HEK293 (cell line): ENCODE measurements at regions not wholly inside any gene's neighbourhood (a gene's known extent, or its start where the extent isn't known, plus 50 kb on each side); places are given as distances from the start of the nearest gene placed in this dataset.

ENCODE experiments used
- CTCF ChIA-PET: fragments of 350-600 bp; formaldehyde crosslinking; extraction: SDS; loops from one replicate; lab custom pipeline; 2021; ENCODE audit warnings: antibody characterized with exemption; lab: Yijun Ruan, JAX
- POLR2A ChIA-PET: fragments of 300-600 bp; formaldehyde crosslinking; extraction: SDS; loops from one replicate; lab custom pipeline; 2020; ENCODE audit warnings: antibody characterized with exemption, inconsistent platforms; lab: Yijun Ruan, JAX
- H3K27ac ChIP-seq: fragments of 200-500 bp; sonication (Bioruptor generic); 2 replicates; pipeline ENCODE4 v1.5.1; 2014; ENCODE audit warnings: low read depth, low read length, control low read depth, inconsistent platforms; ENCODE audit errors: extremely low read depth
- H3K36me3 ChIP-seq, 2 experiments: fragments of 200-500 bp in 1 of 2; sonication (Bioruptor generic) in 1 of 2; 1 replicate in 1 of 2; 2 replicates in 1 of 2; pipeline ENCODE4 v1.5.1; 2014 to 2017; ENCODE audit warnings: inconsistent platforms in 2 of 2, low read length in 2 of 2; ENCODE audit not compliant: control insufficient read depth in 2 of 2, insufficient read depth in 1 of 2
- H3K4me1 ChIP-seq: fragments of 200-500 bp; sonication (Bioruptor generic); 2 replicates; pipeline ENCODE4 v1.5.1; 2014; ENCODE audit warnings: mild to moderate bottlenecking, low read length, inconsistent platforms; ENCODE audit not compliant: control insufficient read depth, insufficient read depth
- H3K4me3 ChIP-seq: 2 replicates; pipeline ENCODE4 v1.5.1; 2011; ENCODE audit warnings: low read depth, mild to moderate bottlenecking, control low read depth, low read length, moderate library complexity
- H3K9me3 ChIP-seq: fragments of 200-500 bp; sonication (Bioruptor generic); 2 replicates; pipeline ENCODE4 v1.5.1; 2014; ENCODE audit warnings: low read depth, low read length, inconsistent platforms; ENCODE audit not compliant: control insufficient read depth, insufficient read depth
- HIC1 ChIP-seq: fragments of 450-650 bp; formaldehyde crosslinking; IDR thresholded peaks from 2 replicates; pipeline ENCODE4 v1.5.1; 2016; ENCODE audit warnings: missing biosample characterization, missing genetic modification characterization
- KLF1 ChIP-seq: fragments of 450-650 bp; formaldehyde crosslinking; IDR thresholded peaks from 2 replicates; pipeline ENCODE4 v1.5.1; 2016; ENCODE audit warnings: missing biosample characterization, missing genetic modification characterization
- MZF1 ChIP-seq: fragments of 450-650 bp; formaldehyde crosslinking; IDR thresholded peaks from 2 replicates; pipeline ENCODE4 v1.5.1; 2017; ENCODE audit warnings: missing biosample characterization, missing genetic modification characterization, borderline replicate concordance
- OSR2 ChIP-seq: fragments of 450-650 bp; formaldehyde crosslinking; IDR thresholded peaks from 2 replicates; pipeline ENCODE4 v1.5.1; 2016; ENCODE audit warnings: missing biosample characterization, missing genetic modification characterization
- OVOL3 ChIP-seq: fragments of 450-650 bp; formaldehyde crosslinking; IDR thresholded peaks from 2 replicates; pipeline ENCODE4 v1.5.1; 2016; ENCODE audit warnings: missing biosample characterization, missing genetic modification characterization
- PRDM1 ChIP-seq: fragments of 450-650 bp; formaldehyde crosslinking; IDR thresholded peaks from 2 replicates; pipeline ENCODE4; 2016; ENCODE audit warnings: missing biosample characterization, missing genetic modification characterization
- YY1 ChIP-seq: fragments of 450-650 bp; formaldehyde crosslinking; IDR thresholded peaks from 2 replicates; pipeline ENCODE4 v1.5.1; 2018; ENCODE audit warnings: missing biosample characterization, missing genetic modification characterization
- ZNF121 ChIP-seq: fragments of 450-650 bp; formaldehyde crosslinking; IDR thresholded peaks from 2 replicates; pipeline ENCODE4 v1.5.1; 2016; ENCODE audit warnings: missing biosample characterization, missing genetic modification characterization
- ZNF138 ChIP-seq: fragments of 450-650 bp; formaldehyde crosslinking; IDR thresholded peaks from 2 replicates; pipeline ENCODE4 v1.5.1; 2016; ENCODE audit warnings: missing biosample characterization, missing genetic modification characterization, borderline replicate concordance
- ZNF155 ChIP-seq: fragments of 450-650 bp; formaldehyde crosslinking; IDR thresholded peaks from 2 replicates; pipeline ENCODE4 v1.5.1; 2016; ENCODE audit warnings: missing biosample characterization, missing genetic modification characterization
- ZNF354C ChIP-seq: fragments of 450-650 bp; formaldehyde crosslinking; IDR thresholded peaks from 2 replicates; pipeline ENCODE4 v1.5.1; 2016; ENCODE audit warnings: missing biosample characterization, missing genetic modification characterization, low read depth, borderline replicate concordance
- ZNF362 ChIP-seq: fragments of 450-650 bp; formaldehyde crosslinking; IDR thresholded peaks from 2 replicates; pipeline ENCODE4 v1.5.1; 2016; ENCODE audit warnings: missing biosample characterization, missing genetic modification characterization
- ZNF394 ChIP-seq: fragments of 450-650 bp; formaldehyde crosslinking; IDR thresholded peaks from 2 replicates; pipeline ENCODE4 v1.5.1; 2016; ENCODE audit warnings: missing biosample characterization, missing genetic modification characterization, mild to moderate bottlenecking, moderate library complexity, borderline replicate concordance
- ZNF416 ChIP-seq: fragments of 450-650 bp; formaldehyde crosslinking; IDR thresholded peaks from 2 replicates; pipeline ENCODE4 v1.5.1; 2016; ENCODE audit warnings: missing biosample characterization, missing genetic modification characterization
- ZNF449 ChIP-seq: fragments of 450-650 bp; formaldehyde crosslinking; IDR thresholded peaks from 2 replicates; pipeline ENCODE4 v1.5.1; 2017; ENCODE audit warnings: missing biosample characterization, mild to moderate bottlenecking, missing genetic modification characterization, moderate library complexity
- ZNF473 ChIP-seq: fragments of 450-650 bp; formaldehyde crosslinking; IDR thresholded peaks from 2 replicates; pipeline ENCODE4 v1.5.1; 2017; ENCODE audit warnings: missing biosample characterization, missing genetic modification characterization
- ZNF510 ChIP-seq: fragments of 450-650 bp; formaldehyde crosslinking; IDR thresholded peaks from 2 replicates; pipeline ENCODE4 v1.5.1; 2018; ENCODE audit warnings: mild to moderate bottlenecking, missing genetic modification characterization, missing biosample characterization; ENCODE audit not compliant: insufficient replicate concordance
- ZNF521 ChIP-seq: fragments of 450-650 bp; formaldehyde crosslinking; IDR thresholded peaks from 2 replicates; pipeline ENCODE4 v1.5.1; 2017; ENCODE audit warnings: missing biosample characterization, mild to moderate bottlenecking, missing genetic modification characterization
- ZNF548 ChIP-seq: fragments of 450-650 bp; formaldehyde crosslinking; IDR thresholded peaks from 2 replicates; pipeline ENCODE4 v1.5.1; 2016; ENCODE audit warnings: missing biosample characterization, missing genetic modification characterization
- ZNF549 ChIP-seq: fragments of 450-650 bp; IDR thresholded peaks from 2 replicates; pipeline ENCODE4 v1.5.1; 2018; ENCODE audit warnings: missing biosample characterization, missing genetic modification characterization, mild to moderate bottlenecking, inconsistent platforms, moderate library complexity
- ZNF560 ChIP-seq: fragments of 450-650 bp; formaldehyde crosslinking; IDR thresholded peaks from 2 replicates; pipeline ENCODE4 v1.5.1; 2017; ENCODE audit warnings: missing biosample characterization, missing genetic modification characterization, borderline replicate concordance
- ZNF660 ChIP-seq: fragments of 450-650 bp; IDR thresholded peaks from 2 replicates; pipeline ENCODE4 v1.5.1; 2018; ENCODE audit warnings: missing biosample characterization, mild to moderate bottlenecking, missing genetic modification characterization
- ZNF664 ChIP-seq: fragments of 450-650 bp; formaldehyde crosslinking; IDR thresholded peaks from 2 replicates; pipeline ENCODE4 v1.5.1; 2016; ENCODE audit warnings: missing biosample characterization, missing genetic modification characterization
- ZSCAN23 ChIP-seq: fragments of 450-650 bp; formaldehyde crosslinking; IDR thresholded peaks from 2 replicates; pipeline ENCODE4 v1.5.1; 2016; ENCODE audit warnings: missing biosample characterization, missing genetic modification characterization
- TF ChIP-seq, protein P1 (sequence below): fragments of 450-650 bp; formaldehyde crosslinking; IDR thresholded peaks from 2 replicates; pipeline ENCODE4 v1.5.1; 2016; ENCODE audit warnings: missing biosample characterization, missing genetic modification characterization
- TF ChIP-seq, protein P2 (sequence below): fragments of 450-650 bp; formaldehyde crosslinking; IDR thresholded peaks from 2 replicates; pipeline ENCODE4 v1.5.1; 2016; ENCODE audit warnings: missing biosample characterization, missing genetic modification characterization

- TF ChIP-seq, protein P1, sequence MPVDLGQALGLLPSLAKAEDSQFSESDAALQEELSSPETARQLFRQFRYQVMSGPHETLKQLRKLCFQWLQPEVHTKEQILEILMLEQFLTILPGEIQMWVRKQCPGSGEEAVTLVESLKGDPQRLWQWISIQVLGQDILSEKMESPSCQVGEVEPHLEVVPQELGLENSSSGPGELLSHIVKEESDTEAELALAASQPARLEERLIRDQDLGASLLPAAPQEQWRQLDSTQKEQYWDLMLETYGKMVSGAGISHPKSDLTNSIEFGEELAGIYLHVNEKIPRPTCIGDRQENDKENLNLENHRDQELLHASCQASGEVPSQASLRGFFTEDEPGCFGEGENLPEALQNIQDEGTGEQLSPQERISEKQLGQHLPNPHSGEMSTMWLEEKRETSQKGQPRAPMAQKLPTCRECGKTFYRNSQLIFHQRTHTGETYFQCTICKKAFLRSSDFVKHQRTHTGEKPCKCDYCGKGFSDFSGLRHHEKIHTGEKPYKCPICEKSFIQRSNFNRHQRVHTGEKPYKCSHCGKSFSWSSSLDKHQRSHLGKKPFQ, result no peak
- TF ChIP-seq ZNF121 (no peak), ZNF362 (no peak), ZNF354C (tag by site-specific recombination) (no peak), ZNF510 (no peak), MZF1 (tag by site-specific recombination) (no peak)
- no peaks in the 10 kb centered on the region for H3K36me3 ChIP-seq
- no peak overlapping the region for H3K4me3 ChIP-seq
- H3K27ac ChIP-seq, result no peak overlapping the region
- no peaks in the 10 kb centered on the region for H3K9me3 ChIP-seq
- no peaks in the 10 kb centered on the region for H3K4me1 ChIP-seq
- POLR2A ChIA-PET, result no interaction called here
- CTCF ChIA-PET, result interaction anchor here (0.8 kb wide), 1 partner anchor 47 kb away, joined by 3 read pairs; no protein-coding TSS in a partner anchor
Observed at GRCh38 chr9:107086460-107086859, 196.6 kb upstream of the RAD23B start.

DNA sequence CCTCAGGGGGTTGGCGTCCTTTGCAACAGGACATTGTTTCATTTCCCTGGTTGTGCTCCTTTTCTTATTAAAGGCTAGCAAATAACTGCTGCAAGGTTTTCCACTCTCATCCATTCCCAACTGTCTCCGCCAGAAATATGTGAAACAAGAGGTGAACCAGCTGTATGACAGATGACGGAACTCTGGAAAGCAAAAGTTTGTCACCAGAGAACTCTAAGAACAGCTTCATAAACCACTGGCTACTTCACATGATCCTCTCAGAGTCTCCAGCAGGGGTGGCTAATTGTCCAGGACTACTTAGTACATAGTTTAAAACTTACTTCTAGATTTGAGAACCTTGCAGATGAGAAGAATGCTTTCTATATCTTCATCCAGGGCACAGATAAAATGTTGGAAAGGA, 195.9 kb upstream of the RAD23B start:
- no peak overlapping the region for H3K4me3 ChIP-seq
- no peaks in the 10 kb centered on the region for H3K36me3 ChIP-seq
- no peaks in the 10 kb centered on the region for H3K9me3 ChIP-seq
- no peak overlapping the region for H3K27ac ChIP-seq
- POLR2A ChIA-PET, result no interaction called here
- no peaks in the 10 kb centered on the region for H3K4me1 ChIP-seq
- CTCF ChIA-PET, result interaction anchor here (0.8 kb wide), 1 partner anchor 47 kb away, joined by 3 read pairs; no protein-coding TSS in a partner anchor
- TF ChIP-seq PRDM1 (tag by site-specific recombination) (no peak), ZNF394 (tag by site-specific recombination) (no peak), ZNF155 (tag by site-specific recombination) (no peak), ZNF416 (tag by site-specific recombination) (no peak), ZNF548 (tag by site-specific recombination) (no peak), ZNF549 (tag by site-specific recombination) (no peak), KLF1 (no peak), YY1 (tag by site-specific recombination) (no peak), ZNF449 (no peak), ZNF473 (tag by site-specific recombination) (no peak)
- TF ChIP-seq, protein P2, sequence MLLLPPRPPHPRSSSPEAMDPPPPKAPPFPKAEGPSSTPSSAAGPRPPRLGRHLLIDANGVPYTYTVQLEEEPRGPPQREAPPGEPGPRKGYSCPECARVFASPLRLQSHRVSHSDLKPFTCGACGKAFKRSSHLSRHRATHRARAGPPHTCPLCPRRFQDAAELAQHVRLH (tag by site-specific recombination), result no peak

DNA sequence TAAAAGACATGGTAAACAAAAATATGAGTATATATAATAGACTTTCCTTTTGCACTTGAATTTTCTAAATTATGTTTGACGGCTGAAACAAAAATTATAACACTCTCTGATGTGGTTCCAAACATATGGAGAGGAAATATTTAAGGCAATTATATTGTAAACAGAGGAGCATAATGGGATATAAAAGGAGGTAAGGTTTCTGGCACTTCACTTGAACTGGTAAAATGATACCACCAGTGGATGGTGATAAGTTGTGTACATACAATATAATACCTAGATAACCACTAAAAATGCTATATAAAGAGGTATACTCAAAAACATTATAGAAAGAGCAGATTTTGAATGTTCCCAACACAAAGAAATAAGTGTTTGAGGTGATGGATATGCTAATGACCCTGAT, 192.9 kb upstream of the RAD23B start:
- Histone ChIP-seq H3K36me3 (no peaks in the 10 kb centered on the region), H3K9me3 (no peaks in the 10 kb centered on the region), H3K27ac (no peak overlapping the region), H3K4me1 (no peaks in the 10 kb centered on the region), H3K4me3 (no peak overlapping the region)
- no peak for TF ChIP-seq HIC1
- TF ChIP-seq OSR2 (tag by site-specific recombination), result no peak
- TF ChIP-seq OVOL3, result no peak
- TF ChIP-seq ZNF664, result no peak
- TF ChIP-seq ZNF660, result no peak
- no peak for TF ChIP-seq ZNF521 (tag by site-specific recombination)
- TF ChIP-seq ZSCAN23 (tag by site-specific recombination), result no peak
- TF ChIP-seq ZNF549 (tag by site-specific recombination), result no peak
- TF ChIP-seq ZNF560, result no peak
- TF ChIP-seq ZNF138 (tag by site-specific recombination), result no peak
- ChIA-PET POLR2A (no interaction called here), CTCF (no interaction called here)
